Brain pericyte (primary cell): ENCODE measurements at regions not wholly inside any gene's neighbourhood (a gene's known extent, or its start where the extent isn't known, plus 50 kb on each side); places are given as distances from the start of the nearest gene placed in this dataset.
A peak's percentile ranks its signal among the peaks of the same experiment; 100 is the strongest.
"Not testable (repeated sequence)": the region's sequence is repeated elsewhere in the genome, so short reads cannot be mapped to it uniquely, and the experiment has no call there.

Experiments used
- DNase-seq: peaks from one replicate; pipeline ENCODE4 v3.0.0-alpha.2; 2012; ENCODE audit warnings: low read depth, low spot score

DNA sequence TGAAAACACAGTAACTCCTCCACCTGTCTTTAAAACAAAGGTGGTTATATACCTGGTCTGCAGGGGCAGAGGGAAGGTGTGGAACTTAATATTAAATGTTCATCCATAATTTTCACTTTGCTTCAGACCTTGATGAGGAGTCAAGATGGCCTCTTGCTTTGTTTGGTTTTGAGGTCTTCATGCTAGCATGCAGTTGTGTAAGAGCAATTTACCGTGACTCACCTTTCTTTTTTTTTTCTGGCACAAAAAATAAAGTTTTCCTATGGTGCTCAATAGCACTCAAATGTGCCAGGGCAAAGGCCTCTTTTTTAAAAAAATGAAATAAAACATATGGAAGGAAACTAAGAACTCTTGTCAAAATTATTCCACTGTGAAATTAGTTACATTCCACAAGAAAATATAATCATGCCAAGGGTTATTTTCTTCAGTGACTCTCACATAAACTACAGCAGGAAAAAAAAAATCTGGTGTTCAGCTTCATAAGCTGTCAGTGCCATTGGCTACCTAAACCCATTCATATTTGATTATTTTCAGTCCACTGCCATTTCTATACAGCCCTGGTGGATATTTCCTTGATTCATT is 128.2 kb downstream of the SLC7A11 start:
- DNase-seq, result no peak

DNA sequence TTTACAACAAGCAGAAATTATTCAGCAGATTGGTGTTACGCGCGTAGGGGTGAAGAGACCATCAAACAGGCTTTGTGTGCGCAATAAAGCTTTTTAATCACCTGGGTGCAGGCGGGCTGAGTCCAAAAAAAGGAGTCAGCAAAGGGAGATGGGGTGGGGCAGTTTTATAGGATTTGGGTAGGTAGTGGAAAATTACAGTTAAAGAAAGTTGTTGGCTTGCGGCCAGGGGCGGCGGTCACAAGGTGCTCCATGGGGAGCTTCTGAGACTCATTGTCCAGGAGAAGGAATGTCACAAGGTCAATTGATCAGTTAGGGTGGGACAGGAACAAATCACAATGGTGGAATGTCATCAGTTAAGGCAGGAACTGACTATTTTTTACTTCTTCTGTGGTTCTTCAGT is 129.3 kb downstream of the SLC7A11 start:
- not testable (repeated sequence) for DNase-seq

DNA sequence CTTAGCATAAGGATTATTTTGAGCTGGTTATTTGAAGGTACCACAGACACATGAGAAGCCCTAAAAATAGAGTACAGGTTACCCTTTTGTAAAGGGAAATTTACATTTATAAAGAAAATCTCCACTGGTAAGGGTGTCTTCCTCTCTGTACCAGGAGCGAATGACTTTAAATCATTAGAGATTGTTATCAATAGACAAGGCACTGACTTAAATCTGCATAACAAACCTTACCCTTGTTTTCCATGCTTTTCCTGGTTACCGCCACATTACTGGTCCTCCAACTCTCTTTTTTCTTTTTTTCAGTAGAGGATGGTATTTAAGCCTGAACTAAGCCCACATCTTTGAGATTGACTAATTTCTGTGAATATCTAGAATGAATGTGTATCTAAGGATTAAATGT is 129.8 kb downstream of the SLC7A11 start:
- DNase-seq, result no peak

DNA sequence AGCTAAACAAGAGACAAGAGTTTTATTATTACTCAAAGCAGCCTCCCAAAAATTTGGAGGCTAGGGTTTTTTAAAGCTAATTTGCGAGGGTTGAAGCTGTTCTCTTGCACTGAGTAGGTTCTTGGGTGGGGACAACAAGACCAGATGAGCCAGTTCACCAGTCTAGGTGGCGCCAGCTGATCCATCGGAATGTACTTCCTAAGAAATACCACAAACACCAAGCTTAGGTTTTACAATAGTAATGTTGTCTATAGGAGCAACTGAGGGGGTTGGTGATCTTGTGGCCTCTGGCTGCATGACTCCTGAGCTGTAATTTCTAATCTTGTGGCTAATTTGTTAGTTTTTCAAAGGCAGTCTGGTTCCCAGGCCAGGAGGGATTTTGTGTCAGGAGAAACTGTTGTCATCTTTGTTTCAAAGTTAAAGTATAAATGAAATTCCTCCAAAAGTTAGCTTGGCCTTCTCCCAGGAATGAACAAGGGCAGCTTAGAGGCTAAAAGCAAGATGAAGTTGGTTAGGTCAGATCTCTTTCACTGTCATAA is 130.6 kb downstream of the SLC7A11 start:
- DNase-seq, result no peak

DNA sequence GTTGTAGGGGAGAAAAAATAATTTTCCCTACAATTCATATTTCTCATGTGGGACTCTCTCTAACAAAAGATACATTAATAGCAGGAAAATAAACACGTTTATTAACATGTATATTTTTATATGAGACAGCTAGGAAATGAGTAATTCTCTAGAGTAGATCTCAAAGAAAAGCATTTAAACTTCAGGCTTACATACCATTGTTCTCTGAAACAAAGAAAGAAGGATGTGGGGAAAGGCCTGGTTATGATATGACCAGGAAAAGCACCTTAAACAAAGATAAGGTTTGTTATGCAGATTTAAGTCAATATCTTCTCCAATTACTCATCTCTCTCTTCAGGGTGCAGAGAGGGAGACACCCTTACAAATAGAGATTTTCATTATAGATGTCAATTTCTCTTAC is 131.3 kb downstream of the SLC7A11 start:
- no peak for DNase-seq

DNA sequence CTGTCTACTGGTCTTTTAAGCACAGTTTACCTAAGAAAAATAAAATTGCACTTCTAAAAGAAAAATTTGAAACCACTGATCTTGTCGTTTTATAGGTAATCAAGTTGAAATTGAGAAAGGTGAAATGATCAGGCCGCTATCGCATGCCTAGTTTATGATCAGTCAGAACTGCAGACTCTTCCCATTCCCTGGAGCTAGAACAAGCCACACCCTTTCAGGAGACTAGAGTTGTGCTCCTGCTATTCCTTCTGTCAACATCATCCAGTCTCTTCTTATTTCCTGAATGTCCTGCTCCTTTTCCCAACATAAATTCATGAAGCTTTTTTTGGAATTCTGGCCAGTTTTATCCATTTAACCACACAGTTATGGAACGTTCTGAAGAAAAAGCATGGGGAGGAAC is 135.1 kb downstream of the SLC7A11 start:
- no peak for DNase-seq

DNA sequence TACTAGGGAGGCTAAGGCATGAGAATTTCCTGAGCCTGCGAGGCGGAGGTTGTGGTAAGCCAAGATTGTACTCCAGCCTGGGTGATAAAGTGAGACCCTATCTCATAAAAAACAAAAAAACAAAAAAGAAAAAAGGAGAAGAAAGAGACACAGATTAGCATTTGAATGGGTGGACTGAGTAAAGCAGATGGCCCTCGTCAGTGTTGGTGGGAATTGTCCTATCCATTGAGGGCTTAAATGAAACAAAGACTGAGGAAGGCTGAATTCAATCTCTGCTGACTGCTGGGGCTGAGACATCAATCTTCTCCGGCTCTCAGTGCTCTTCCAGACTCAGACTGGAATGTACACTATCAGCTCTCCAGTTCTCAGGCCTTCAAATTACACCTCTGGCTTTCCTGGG is 136.8 kb downstream of the SLC7A11 start:
- DNase-seq, result no peak

DNA sequence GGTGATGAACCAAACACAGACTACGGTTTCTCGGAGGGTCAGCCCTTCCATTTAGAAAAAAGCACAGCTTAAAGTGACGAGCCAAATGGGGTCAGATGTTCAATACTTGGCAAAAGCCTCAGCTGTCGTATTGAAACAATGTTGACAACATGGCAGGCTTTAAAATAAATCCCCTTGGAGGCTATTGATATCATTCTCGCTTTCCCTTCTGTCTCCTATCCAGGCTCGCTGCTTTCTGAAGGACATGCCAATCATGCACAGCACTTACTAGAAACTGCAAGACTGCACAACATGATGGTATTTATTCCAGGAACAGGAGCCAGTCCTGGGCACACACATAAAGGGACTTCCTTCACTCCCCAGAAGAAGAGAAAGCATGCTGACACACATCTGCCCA is 137.9 kb downstream of the SLC7A11 start:
- no peak for DNase-seq

DNA sequence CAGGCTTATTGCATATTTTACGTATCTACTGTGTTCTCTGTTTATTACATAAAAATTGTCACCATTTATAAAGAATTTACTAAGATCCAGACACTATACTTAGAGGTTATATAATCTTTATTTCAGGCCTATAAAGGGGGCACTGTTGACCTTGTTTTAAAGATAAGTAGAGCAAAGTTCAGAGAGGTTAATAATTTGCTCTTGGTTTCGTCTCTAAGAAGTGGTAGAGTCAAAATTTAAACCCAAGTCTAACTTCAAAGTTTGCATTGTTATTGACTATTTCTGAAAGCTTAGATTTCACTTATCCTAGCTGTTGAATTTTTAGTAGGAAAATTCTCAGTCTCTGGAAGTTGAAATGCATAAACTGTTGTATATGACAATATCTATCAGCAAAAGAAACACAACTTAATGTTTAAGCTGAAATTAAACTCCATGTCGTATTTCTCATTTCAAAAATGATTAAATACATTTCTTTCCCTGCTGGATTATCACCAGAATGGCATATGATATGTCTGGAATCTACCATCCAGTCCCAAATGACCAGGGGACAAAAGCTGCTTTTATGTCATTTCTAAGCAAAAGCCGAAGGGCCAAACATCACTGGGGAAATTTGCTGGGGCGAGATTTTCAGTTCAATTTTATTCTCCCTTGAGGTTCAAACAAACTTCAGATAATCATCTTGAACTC is 138.4 kb downstream of the SLC7A11 start:
- no peak for DNase-seq

DNA sequence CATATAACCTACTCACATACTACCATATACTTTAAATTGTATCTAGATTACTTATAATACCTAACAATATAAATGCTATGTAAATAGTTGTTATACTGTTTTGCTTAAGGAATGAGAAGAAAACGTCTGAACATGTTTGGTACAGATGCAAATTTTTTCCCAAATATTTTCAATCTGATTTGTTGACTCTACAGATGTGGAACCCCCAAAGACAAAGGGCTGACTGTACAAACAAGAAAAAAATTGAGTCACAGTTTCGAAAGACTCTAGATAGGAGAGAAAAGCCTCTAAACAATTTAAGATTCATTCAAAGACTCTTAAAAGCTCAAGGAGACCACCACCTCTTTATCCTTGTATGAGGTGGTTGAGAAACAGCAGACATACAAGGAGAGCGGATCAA is 142.8 kb downstream of the SLC7A11 start:
- DNase-seq, result no peak

DNA sequence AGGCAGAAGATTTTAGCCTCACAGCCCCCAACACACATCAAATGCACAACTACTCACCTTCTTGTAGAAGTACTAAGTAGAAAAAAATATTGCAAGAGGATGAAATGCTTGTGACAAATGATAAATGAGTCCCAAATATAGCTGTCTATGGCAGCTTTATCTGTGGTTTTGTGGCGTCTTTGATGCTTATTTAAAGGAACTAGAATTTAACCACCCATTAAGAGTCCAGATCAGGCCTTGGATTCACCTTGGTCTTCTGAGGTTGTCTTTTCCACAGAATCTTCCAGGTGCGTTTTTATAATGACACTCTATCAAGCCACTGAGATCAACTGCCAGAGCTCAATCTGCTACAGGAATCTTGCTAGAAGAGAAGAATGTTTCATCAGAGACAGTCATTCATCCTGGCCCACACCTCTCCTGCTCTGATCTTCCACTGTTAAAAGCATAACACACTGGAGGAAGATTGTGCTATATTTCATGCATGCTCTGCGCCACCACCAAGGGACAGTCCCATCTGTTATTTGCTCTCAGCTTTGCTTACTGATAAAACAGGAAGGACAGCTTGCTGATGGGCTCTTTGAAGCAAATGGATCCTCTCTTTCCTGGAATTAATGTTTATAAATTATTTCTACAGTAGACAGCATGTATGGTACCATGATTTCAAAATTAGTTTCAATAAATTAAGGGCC is 144.1 kb downstream of the SLC7A11 start:
- DNase-seq, result no peak

DNA sequence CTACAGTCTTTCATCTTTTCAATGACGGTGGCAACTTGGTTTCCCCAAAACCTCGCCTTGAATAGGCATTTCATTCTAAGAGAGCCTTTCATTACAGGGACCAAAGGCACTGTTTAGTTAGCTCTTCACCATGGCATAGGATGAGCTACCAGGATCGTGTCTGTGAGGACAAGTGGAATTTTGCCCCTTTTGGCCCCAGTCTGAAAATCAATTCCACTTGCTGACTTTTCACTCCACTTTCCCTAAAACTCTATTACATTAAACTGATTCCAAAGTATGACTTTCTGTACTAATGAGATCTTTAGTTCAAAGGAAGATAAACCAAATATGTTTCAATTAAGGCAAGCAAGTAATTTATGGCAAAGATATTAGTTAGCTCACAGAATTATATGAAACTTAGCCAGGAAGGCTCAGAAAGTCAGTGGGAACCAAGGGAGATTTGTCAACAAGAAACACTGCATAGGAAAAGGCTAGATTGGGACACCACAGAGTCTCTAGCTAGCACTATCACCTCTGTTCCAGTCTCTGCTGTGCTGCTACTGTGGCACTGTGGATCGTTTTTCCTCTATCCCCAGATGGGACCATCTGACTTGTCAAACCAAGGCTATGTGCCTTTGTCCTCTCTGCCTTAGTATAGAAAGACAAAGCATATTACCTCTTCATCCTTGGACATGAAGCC is 145.6 kb downstream of the SLC7A11 start:
- no peak for DNase-seq

DNA sequence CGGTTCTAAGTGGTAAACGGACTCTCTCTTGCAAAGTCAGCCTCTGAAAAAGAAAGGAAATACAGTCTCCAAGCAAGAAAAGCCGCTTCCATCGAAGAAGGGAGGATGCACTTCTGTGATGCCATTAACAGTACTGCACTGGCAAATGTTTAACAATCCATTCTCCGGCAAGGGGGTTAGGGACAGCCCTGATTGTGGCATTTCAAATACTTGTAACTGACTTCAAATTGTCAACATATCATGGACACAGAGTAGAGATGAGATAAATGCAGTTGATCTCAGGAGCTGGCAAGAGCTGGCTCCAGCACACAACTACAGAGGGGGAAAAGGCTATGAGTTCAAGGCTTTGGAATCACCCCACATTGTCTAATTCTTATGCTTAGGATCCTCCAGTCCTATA is 146.8 kb downstream of the SLC7A11 start:
- DNase-seq, result no peak

DNA sequence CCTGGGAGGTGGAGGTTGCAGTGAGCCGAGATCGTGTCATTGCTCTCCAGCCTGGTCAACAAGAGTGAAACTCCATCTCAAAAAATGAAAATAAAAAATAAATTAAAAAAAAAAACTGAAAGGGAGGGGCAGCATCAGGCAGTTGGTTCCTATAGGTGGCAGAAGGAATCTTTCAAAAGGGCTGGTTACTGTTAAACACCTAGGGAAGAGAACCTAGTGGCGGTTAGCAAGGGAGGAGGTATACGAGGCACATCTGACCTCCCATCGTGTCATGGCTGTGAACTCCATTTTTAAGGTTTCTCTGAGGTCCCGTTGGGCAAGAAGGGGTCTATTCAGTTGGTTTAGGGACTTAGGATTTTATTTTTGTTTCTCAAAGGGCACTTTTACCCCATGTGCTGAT is 150.1 kb downstream of the SLC7A11 start:
- no peak for DNase-seq

DNA sequence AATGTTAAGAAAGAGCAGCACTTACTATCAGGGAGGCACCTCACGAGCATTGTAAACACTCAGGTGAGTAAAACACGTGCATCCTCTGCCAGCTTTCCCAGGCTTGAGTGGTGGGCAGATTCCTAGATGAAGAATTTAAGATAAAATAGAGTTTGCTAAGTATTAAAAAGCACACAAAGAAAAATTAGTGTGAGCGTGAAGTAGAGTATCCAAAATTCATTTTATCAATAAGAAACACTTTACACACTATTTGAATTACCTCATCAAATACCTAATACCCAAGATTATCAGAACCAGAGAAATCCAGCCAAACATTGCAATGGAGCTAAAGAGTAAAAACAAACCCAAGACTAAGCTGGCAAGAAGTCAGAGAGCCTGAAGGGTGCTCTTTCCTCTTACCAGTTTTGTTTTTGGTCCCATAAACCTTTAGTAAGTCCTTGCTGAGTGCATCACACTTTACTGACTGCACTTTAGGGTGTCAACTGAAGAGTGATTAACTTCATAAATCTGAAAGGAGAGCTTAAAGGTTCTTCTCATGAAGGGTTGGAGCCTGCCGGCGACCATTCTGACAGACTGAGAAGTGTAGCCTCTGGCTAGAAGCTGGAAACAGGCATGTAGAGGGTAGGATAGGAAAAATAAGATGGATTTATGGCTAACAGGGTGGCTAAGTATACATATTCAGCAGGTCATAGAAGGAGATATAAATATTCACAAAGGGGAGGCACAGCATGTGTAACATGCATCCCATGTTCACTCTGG is 151.1 kb downstream of the SLC7A11 start:
- no peak for DNase-seq

DNA sequence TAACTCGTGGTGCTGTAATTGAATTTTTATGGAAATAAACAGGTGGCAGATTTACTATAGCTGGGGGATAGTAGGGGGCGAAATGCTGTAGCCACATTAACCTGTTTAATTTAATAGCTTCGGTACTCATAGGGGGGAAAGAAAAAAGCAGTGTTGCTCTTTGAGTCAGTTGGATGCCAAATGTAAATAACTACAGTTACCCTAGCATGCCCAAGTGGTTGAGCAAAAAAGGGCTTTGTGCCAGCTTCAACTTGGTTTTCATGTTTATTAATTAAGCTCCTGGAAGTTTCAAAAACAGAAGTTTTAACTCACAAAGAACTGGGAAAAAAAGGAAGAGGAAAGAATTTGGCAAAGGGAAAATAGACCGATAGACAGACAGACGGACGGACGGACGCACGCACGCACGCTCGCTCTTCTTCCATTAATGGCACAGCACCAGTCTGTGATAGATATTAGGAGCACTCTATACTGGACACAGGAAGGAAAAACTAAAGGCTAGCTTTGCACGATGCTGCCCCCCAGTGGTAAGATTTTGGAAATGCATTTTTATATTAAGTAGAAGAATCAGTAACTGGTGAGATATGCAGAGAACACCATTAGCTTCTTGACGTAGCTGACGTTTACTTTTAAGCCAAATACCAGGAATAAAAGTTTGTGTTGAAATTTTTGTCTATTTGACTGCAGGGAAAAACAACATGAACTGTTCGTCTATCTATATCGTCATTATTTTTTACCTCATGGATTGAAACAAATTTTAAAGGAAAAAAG is 151.8 kb downstream of the SLC7A11 start:
- DNase-seq, result peak; percentile 55

DNA sequence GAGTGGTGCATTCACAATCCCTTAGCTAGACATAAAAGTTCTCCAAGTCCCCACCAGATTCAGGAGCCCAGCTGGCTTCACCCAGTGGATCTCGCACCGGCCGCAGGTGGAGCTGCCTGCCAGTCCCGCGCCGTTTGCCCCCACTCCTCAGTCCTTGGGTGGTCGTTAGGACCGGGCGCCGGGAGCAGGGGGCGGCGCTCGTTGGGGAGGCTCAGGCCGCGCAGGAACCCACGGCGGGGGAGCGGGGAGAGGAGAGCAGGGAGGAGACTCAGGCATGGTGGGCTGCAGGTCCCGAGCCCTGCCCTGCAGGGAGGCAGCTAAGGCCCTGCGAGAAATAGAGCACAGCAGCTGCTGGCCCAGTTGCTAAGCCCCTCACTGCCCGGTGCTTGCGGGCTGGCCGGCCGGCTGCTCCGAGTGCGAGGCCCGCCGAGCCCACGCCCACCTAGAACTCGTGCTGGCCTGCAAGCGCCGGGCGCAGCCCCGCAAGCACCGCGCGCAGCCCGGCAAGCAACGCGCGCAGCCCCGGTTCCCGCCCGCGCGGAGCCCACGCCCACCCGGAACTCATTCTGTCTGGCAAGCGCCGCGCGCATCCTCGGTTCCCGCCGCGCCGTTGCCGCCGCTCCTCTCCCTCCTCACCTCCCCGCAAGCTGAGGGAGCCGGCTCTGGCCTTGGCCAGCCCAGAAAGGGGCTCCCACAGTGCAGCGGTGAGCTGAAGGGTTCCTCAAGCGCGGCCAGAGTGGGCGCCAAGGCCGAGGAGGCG is 153.5 kb downstream of the SLC7A11 start:
- DNase-seq, result no peak

DNA sequence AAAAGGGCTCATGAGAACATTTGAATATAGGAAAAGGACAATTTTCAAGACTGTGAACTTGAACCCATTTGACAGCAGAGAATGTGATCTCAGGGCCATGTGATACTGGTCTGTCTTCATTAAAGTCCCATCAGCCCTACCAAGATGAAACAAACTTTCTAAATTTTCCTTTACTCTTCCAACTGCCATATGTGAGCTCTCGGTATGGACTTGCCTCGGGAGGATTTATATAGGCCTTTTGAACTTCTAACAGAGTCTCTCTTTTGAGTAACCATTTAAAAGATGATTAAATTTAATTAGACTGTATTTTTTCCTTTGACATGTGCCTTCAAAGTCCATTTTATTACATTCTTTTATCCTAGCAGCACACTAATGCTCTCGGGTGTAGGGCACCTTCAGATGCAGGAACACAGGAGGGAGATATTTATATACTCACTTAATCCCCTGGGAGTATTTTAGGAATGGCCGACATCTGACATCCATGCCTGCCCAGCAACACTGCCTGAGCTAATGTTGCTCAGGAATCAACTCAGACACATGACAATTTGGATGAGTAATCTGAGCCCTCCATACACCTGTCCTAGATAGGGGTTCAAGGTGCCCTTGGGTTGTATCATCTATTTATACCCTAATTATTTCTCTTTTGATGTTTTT is 155.0 kb downstream of the SLC7A11 start:
- no peak for DNase-seq

DNA sequence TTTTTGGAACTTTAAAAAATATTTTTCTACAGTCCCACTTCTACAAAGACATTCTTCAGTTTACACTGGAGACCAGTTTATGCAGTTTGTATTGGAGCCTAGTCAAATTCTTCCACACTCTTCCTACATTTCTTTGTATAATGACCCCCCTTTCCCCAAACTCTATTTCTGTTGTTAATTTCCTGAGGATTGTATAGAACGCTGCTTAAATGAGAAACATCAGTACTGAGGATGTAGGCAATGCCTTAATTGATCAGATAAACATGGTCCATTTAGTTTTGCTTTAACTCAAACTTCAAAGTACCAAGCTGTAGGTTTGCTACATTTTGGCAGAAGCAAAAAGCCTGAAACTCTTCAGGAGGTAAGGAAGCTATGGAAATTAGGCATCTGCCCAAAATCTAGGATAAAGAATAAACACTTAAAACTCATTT is 155.5 kb downstream of the SLC7A11 start:
- DNase-seq, result no peak
